ENCODE measurements at regions not wholly inside any gene's neighbourhood (a gene's known extent, or its start where the extent isn't known, plus 50 kb on each side); places are given as distances from the start of the nearest gene placed in this dataset.

GRCh38 chr18:46322941-46323340, 218.8 kb downstream of the HAUS1 start:
- DNase-seq (ENCODE audit: low spot score) = no peak

GRCh38 chr18:46324087-46324955, 220.1 kb downstream of the HAUS1 start:
- DNase-seq (ENCODE audit: low spot score) = peak; percentile 26

DNA sequence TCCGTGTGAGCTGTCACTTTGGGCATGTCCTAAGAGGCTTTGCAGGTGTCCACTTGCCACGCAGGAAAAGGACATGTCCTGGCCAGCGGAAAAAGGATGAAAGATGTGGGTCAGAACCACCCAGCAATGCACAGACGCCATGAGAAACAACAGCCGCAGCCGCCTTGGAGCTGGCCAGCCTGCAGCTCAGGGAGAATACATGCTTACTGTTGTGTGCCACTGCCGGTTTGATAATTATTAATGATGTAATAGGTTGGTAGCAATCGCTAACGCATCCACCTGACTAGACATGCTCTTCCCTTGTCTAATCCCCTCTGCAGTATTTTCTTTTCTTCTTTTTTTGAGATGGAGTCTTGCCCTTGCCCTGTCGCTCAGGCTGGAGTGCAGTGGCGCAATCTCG, 221.7 kb downstream of the HAUS1 start:
- DNase-seq (ENCODE audit: low spot score) = no peak

GRCh38 chr18:46329736-46330246, 225.6 kb downstream of the HAUS1 start:
- DNase-seq (ENCODE audit: low spot score) = no peak

GRCh38 chr18:46331316-46331715, 227.1 kb downstream of the HAUS1 start:
- no peak for DNase-seq (ENCODE audit: low spot score)

GRCh38 chr18:46332286-46332801, 228.2 kb downstream of the HAUS1 start:
- DNase-seq (ENCODE audit: low spot score) = no peak

- no peak for DNase-seq (ENCODE audit: low spot score)
Measured at GRCh38 chr18:46332921-46333341, 228.7 kb downstream of the HAUS1 start.

GRCh38 chr18:46333431-46334135, 229.4 kb downstream of the HAUS1 start:
- DNase-seq (ENCODE audit: low spot score) = no peak

DNA sequence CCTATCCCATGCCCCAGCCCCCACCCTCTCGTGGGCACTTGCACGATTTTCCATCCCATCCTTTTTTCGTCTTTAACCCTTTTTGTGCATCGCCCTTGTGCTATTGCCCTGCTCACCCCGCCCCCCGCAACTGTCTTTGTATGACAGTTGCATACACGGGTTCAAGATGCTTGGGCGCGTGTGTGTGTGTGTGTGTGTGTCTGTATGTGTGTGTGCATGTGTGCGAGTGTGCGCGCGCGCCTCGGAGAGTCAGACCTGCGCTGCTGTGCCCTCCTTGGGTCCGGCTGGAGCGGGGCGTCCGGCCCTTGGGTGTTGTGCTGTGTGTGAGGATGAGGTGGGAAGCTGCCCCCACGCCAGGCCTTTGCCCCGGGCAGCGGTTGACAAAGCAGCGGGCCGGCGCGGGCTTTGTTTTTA, 230.7 kb downstream of the HAUS1 start:
- no peak for DNase-seq (ENCODE audit: low spot score)

DNA sequence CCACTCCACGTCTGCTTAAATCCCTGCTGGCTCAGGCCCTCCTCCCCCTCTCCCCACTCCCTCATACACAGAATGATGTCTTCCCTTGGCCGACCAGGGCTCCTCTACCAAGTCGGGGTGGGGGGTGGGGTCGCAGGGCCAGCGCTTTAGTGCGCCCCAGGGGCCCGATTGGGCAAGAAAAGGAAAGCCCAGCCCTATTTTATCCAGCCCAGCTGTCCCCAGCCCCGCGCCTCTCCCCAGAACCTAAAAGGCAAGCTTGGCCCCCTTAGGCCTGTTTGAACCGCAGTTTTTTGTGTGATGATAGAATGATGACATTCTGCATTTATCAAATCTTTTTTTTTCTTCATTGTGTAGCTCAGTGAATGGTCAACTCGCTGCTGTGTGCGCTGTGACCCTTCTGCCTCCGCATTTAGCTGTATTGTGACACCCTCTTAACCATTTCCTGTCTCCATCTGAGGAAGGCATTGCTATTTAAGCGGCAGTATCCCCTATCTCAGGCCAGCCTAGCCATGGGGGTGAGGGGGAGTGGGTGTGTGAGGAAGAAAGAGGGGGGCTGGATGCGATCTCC, 231.4 kb downstream of the HAUS1 start:
- no peak for DNase-seq (ENCODE audit: low spot score)

- DNase-seq (ENCODE audit: low spot score) = no peak
Measured at GRCh38 chr18:46336278-46337111, 232.3 kb downstream of the HAUS1 start.

GRCh38 chr18:46337271-46337670, 233.1 kb downstream of the HAUS1 start:
- no peak for DNase-seq (ENCODE audit: low spot score)

DNA sequence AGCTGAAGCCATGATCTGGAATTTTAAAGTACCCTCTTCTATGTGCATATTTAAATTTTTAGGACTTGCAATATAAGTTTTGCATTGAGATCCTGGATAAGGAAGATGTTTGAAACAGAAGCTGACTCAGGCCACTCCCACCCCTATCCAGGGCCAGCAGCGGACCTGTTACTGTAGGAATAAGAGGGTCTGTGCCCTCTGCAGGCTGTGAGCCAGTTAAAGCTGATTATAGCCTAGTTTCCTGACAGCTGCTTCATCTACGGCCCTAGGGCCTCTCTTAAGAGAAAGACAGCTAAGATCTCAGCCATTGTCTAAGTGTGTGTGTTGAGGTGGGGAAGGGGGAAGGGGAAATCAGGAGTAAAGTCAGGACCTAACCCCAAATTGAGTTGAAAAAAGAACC, 234.0 kb downstream of the HAUS1 start:
- DNase-seq (ENCODE audit: low spot score) = no peak

GRCh38 chr18:46338766-46339165, 234.6 kb downstream of the HAUS1 start:
- DNase-seq (ENCODE audit: low spot score) = no peak

- DNase-seq (ENCODE audit: low spot score) = no peak
Measured at GRCh38 chr18:46340716-46341115, 236.5 kb downstream of the HAUS1 start.

GRCh38 chr18:46341986-46342525, 237.9 kb downstream of the HAUS1 start:
- DNase-seq (ENCODE audit: low spot score) = no peak

DNA sequence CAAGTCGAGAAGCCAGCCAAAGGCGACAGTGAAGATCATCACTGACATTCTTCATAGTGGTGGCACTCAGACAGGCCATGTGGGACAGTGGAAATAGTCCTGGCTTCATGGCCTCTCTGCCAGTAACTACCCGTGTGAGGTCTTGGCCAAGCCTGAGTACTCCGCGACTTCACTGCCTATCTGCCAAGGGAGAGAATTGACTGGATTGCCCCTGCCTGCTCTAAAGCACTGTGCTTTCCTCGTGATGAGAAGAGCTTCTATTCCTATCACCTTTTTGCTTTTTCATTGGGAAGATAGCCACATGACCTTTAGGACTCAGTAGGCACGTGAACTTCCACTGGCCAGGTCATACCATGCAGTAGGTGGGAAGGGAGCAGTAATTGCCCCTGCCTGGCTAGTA, 239.3 kb downstream of the HAUS1 start:
- no peak for DNase-seq (ENCODE audit: low spot score)

GRCh38 chr18:46343931-46344372, 239.8 kb downstream of the HAUS1 start:
- no peak for DNase-seq (ENCODE audit: low spot score)

GRCh38 chr18:46344416-46345180, 240.4 kb downstream of the HAUS1 start:
- DNase-seq (ENCODE audit: low spot score) = no peak

DNA sequence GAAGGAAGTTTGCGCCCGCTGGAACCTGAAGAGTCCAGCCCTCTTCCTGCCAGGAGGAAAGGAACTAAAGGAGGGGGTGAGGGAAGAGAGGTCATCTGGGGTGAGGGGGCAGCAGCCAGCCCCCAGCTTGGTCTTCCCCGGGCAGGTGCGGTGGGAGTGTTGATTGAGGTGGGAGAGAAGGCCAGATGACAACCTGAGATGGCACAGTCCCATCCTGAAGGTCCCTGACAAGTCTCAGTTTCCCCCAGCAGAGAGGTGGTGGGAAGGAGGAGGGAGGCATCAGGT, 240.9 kb downstream of the HAUS1 start:
- no peak for DNase-seq (ENCODE audit: low spot score)

GRCh38 chr18:46346213-46346612, 242.0 kb downstream of the HAUS1 start:
- no peak for DNase-seq (ENCODE audit: low spot score)
